Osteocyte (in vitro differentiated cells): ENCODE measurements at regions not wholly inside any gene's neighbourhood (a gene's known extent, or its start where the extent isn't known, plus 50 kb on each side); places are given as distances from the start of the nearest gene placed in this dataset.

Source experiments
- DNase-seq: peaks from one replicate; pipeline ENCODE4 v3.0.0; 2021; ENCODE audit warnings: mixed read lengths; ENCODE audit not compliant: unreplicated experiment; ENCODE audit errors: extremely low spot score
- H3K27ac Mint-ChIP-seq: one replicate; pipeline ENCODE4 v1.8.0; 2021; ENCODE audit warnings: mild to moderate bottlenecking, mixed read lengths; ENCODE audit not compliant: unreplicated experiment
- H3K27me3 Mint-ChIP-seq: one replicate; pipeline ENCODE4 v1.8.0; 2021; ENCODE audit warnings: mixed read lengths; ENCODE audit not compliant: unreplicated experiment
- H3K36me3 Mint-ChIP-seq: one replicate; pipeline ENCODE4 v1.8.0; 2021; ENCODE audit warnings: mixed read lengths; ENCODE audit not compliant: unreplicated experiment
- H3K4me1 Mint-ChIP-seq: one replicate; pipeline ENCODE4 v1.8.0; 2021; ENCODE audit warnings: mixed read lengths; ENCODE audit not compliant: unreplicated experiment
- H3K4me3 Mint-ChIP-seq: one replicate; pipeline ENCODE4 v1.8.0; 2021; ENCODE audit warnings: mild to moderate bottlenecking, moderate library complexity, mixed read lengths; ENCODE audit not compliant: unreplicated experiment
- H3K9me3 Mint-ChIP-seq: one replicate; pipeline ENCODE4 v1.8.0; 2021; ENCODE audit warnings: mixed read lengths; ENCODE audit not compliant: unreplicated experiment
- CTCF ChIP-seq: fragments of 200-600 bp; sonication (generic); IDR thresholded peaks from 2 replicates; pipeline ENCODE4 v1.5.0; 2021; ENCODE audit warnings: antibody characterized with exemption, mild to moderate bottlenecking, moderate library complexity

GRCh38 chr17:79532107-79532790 lies 78.6 kb downstream of the RBFOX3 start:
- Mint-ChIP-seq H3K36me3 (no peaks in the 10 kb centered on the region), H3K27ac (no peak overlapping the region), H3K27me3 (peaks cover 19% of the 10 kb centered on the region), H3K4me3 (no peak overlapping the region), H3K4me1 (no peaks in the 10 kb centered on the region), H3K9me3 (no peaks in the 10 kb centered on the region)
- no peak for TF ChIP-seq CTCF
- no peak for DNase-seq

GRCh38 chr17:79531191-79532095 lies 79.4 kb downstream of the RBFOX3 start:
- no peak for TF ChIP-seq CTCF
- H3K9me3 Mint-ChIP-seq: no peaks in the 10 kb centered on the region
- no peaks in the 10 kb centered on the region for H3K4me1 Mint-ChIP-seq
- peaks cover 19% of the 10 kb centered on the region for H3K27me3 Mint-ChIP-seq
- H3K36me3 Mint-ChIP-seq: no peaks in the 10 kb centered on the region
- no peak overlapping the region for H3K27ac Mint-ChIP-seq
- no peak overlapping the region for H3K4me3 Mint-ChIP-seq
- no peak for DNase-seq

- peaks cover 22% of the 10 kb centered on the region for H3K27me3 Mint-ChIP-seq
- no peak for TF ChIP-seq CTCF
- no peaks in the 10 kb centered on the region for H3K36me3 Mint-ChIP-seq
- H3K9me3 Mint-ChIP-seq: no peaks in the 10 kb centered on the region
- no peak for DNase-seq
- no peaks in the 10 kb centered on the region for H3K4me1 Mint-ChIP-seq
- H3K4me3 Mint-ChIP-seq: no peak overlapping the region
- H3K27ac Mint-ChIP-seq: no peak overlapping the region
Measured at GRCh38 chr17:79530361-79531105, 80.3 kb downstream of the RBFOX3 start.

- Mint-ChIP-seq H3K9me3 (no peaks in the 10 kb centered on the region), H3K27ac (no peak overlapping the region), H3K27me3 (peaks cover 24% of the 10 kb centered on the region), H3K36me3 (no peaks in the 10 kb centered on the region), H3K4me1 (no peaks in the 10 kb centered on the region), H3K4me3 (no peak overlapping the region)
- no peak for TF ChIP-seq CTCF
- DNase-seq: no peak
Measured at GRCh38 chr17:79529661-79530081, 81.2 kb downstream of the RBFOX3 start.
